CD4-positive, CD25-positive, alpha-beta regulatory T cell (primary cell): ENCODE measurements at regions not wholly inside any gene's neighbourhood (a gene's known extent, or its start where the extent isn't known, plus 50 kb on each side); places are given as distances from the start of the nearest gene placed in this dataset.

ENCODE experiments used
- ATAC-seq, 2 donors: fragments of 150-1000 bp; cut with Tn5 transposase; one replicate each; pipeline ENCODE4 v1.10.0; 2021; ENCODE audit warnings: low read depth in 2 of 2, moderate number of reproducible peaks in 2 of 2, moderate library complexity in 1 of 2
- DNase-seq, 3 donors: peaks; one replicate each; pipeline versions ENCODE4 v3.0.0 to v3.0.0-alpha.2; 2012 to 2022; ENCODE audit warnings: mixed read lengths in 1 of 3
- H3K27ac ChIP-seq: one replicate; pipeline ENCODE4 v1.7.0; 2013; ENCODE audit warnings: mild to moderate bottlenecking, low read length; ENCODE audit not compliant: insufficient read depth, poor library complexity, severe bottlenecking
- H3K27me3 ChIP-seq: one replicate; pipeline ENCODE4 v1.7.0; 2013; ENCODE audit warnings: low read length; ENCODE audit not compliant: control insufficient read depth, insufficient read depth
- H3K36me3 ChIP-seq: one replicate; pipeline ENCODE4 v1.7.0; 2013; ENCODE audit warnings: mild to moderate bottlenecking, low read length, moderate library complexity; ENCODE audit not compliant: control insufficient read depth, insufficient read depth
- H3K4me1 ChIP-seq: 2 replicates; pipeline ENCODE4 v1.7.0; 2013; ENCODE audit warnings: mild to moderate bottlenecking, low read length; ENCODE audit not compliant: insufficient read depth, control insufficient read depth, poor library complexity, severe bottlenecking
- H3K4me3 ChIP-seq: one replicate; pipeline ENCODE4 v1.7.0; 2013; ENCODE audit warnings: low read depth, mild to moderate bottlenecking, low read length, moderate library complexity
- H3K9me3 ChIP-seq, 2 experiments: 1 replicate in 1 of 2; 2 replicates in 1 of 2; pipeline ENCODE4 v1.7.0; 2013; ENCODE audit warnings: low read length in 2 of 2, mild to moderate bottlenecking in 1 of 2, moderate library complexity in 1 of 2; ENCODE audit not compliant: control insufficient read depth in 2 of 2
- H3K27ac Mint-ChIP-seq, 3 donors: one replicate each; pipeline ENCODE4 v1.8.0; 2020 to 2022; ENCODE audit warnings: mild to moderate bottlenecking in 3 of 3, mixed read lengths in 3 of 3, moderate library complexity in 2 of 3
- H3K27me3 Mint-ChIP-seq: one replicate; pipeline ENCODE4 v1.8.0; 2022; ENCODE audit warnings: mild to moderate bottlenecking, mixed read lengths
- H3K36me3 Mint-ChIP-seq: one replicate; pipeline ENCODE4 v1.8.0; 2020; ENCODE audit warnings: mixed read lengths
- H3K4me1 Mint-ChIP-seq, 4 donors: one replicate each; pipeline ENCODE4 v1.8.0; 2020 to 2022; ENCODE audit warnings: mixed read lengths in 4 of 4, mild to moderate bottlenecking in 1 of 4
- H3K4me3 Mint-ChIP-seq, 4 donors: one replicate each; pipeline ENCODE4 v1.8.0; 2020 to 2022; ENCODE audit warnings: mild to moderate bottlenecking in 4 of 4, mixed read lengths in 4 of 4, moderate library complexity in 3 of 4
- H3K9me3 Mint-ChIP-seq, 7 donors: one replicate each; pipeline ENCODE4 v1.8.0; 2020 to 2022; ENCODE audit warnings: mixed read lengths in 7 of 7, mild to moderate bottlenecking in 3 of 7, moderate library complexity in 2 of 7

GRCh38 chr1:115469703-115470476 is 131.8 kb upstream of the NGF start:
- Mint-ChIP-seq H3K9me3 (peaks cover 0 to 2% (median 0%) of the 10 kb centered on the region in 7 donors), H3K4me3 (no peak overlapping the region), H3K27ac (no peak overlapping the region), H3K36me3 (no peaks in the 10 kb centered on the region), H3K4me1 (peaks cover 0 to 2% (median under 1%) of the 10 kb centered on the region in 4 donors), H3K27me3 (peaks cover 4% of the 10 kb centered on the region)
- Histone ChIP-seq H3K27ac (no peak overlapping the region), H3K36me3 (no peaks in the 10 kb centered on the region), H3K9me3 (no peaks in the 10 kb centered on the region), H3K27me3 (no peaks in the 10 kb centered on the region), H3K4me3 (no peak overlapping the region), H3K4me1 (no peaks in the 10 kb centered on the region)
- ATAC-seq: no peak
- peak in 1 of 3 donors; percentile 6 for DNase-seq

DNA sequence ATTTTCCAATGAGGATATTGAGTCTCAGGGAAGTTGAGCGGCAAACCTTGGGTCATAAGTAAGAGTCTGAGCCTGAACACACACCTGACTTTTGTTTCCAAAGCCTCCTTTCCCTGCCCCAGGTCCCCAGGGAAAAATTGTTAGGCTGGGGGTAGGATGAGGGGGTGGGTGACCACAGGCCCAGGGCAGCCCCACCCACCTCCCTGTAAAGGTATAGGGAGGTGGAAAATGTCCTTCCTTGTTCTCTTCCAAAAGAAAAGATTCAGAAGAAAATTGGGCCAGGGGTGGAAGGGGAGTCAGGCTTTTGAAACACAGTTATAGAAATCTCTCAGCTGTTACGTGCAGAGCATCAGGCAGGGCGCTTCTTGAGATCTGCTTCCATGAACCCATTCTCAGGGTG is 129.7 kb upstream of the NGF start:
- H3K27ac ChIP-seq: no peak overlapping the region
- H3K4me1 Mint-ChIP-seq: peaks cover 0 to 2% (median under 1%) of the 10 kb centered on the region in 4 donors
- H3K4me3 Mint-ChIP-seq: no peak overlapping the region
- no peaks in the 10 kb centered on the region for H3K4me1 ChIP-seq
- no peak overlapping the region for H3K4me3 ChIP-seq
- H3K9me3 Mint-ChIP-seq: peaks cover 0 to 2% (median 0%) of the 10 kb centered on the region in 7 donors
- H3K27me3 ChIP-seq: no peaks in the 10 kb centered on the region
- DNase-seq (no peak), ATAC-seq (no peak)
- H3K27me3 Mint-ChIP-seq: peaks cover 4% of the 10 kb centered on the region
- H3K36me3 Mint-ChIP-seq: no peaks in the 10 kb centered on the region
- H3K36me3 ChIP-seq: no peaks in the 10 kb centered on the region
- no peaks in the 10 kb centered on the region for H3K9me3 ChIP-seq
- H3K27ac Mint-ChIP-seq: no peak overlapping the region

GRCh38 chr1:115467196-115467595 is 129.1 kb upstream of the NGF start:
- DNase-seq: no peak
- Histone ChIP-seq H3K9me3 (no peaks in the 10 kb centered on the region), H3K27ac (no peak overlapping the region), H3K4me3 (no peak overlapping the region), H3K4me1 (no peaks in the 10 kb centered on the region), H3K36me3 (no peaks in the 10 kb centered on the region), H3K27me3 (no peaks in the 10 kb centered on the region)
- Mint-ChIP-seq H3K36me3 (no peaks in the 10 kb centered on the region), H3K27ac (no peak overlapping the region), H3K27me3 (no peaks in the 10 kb centered on the region), H3K9me3 (peaks cover 0 to 2% (median 0%) of the 10 kb centered on the region in 7 donors), H3K4me3 (no peak overlapping the region), H3K4me1 (peaks cover 0 to 2% (median under 1%) of the 10 kb centered on the region in 4 donors)
- ATAC-seq: no peak

- no peaks in the 10 kb centered on the region for H3K27me3 ChIP-seq
- Mint-ChIP-seq H3K4me1 (peaks cover 0 to 2% (median under 1%) of the 10 kb centered on the region in 4 donors), H3K9me3 (peaks cover 0 to 2% (median 0%) of the 10 kb centered on the region in 7 donors), H3K27me3 (no peaks in the 10 kb centered on the region), H3K36me3 (no peaks in the 10 kb centered on the region), H3K27ac (no peak overlapping the region), H3K4me3 (no peak overlapping the region)
- H3K4me1 ChIP-seq: no peaks in the 10 kb centered on the region
- ATAC-seq (no peak), DNase-seq (no peak)
- no peaks in the 10 kb centered on the region for H3K9me3 ChIP-seq
- H3K36me3 ChIP-seq: no peaks in the 10 kb centered on the region
- no peak overlapping the region for H3K4me3 ChIP-seq
- no peak overlapping the region for H3K27ac ChIP-seq
Measured at GRCh38 chr1:115466433-115466832, 128.4 kb upstream of the NGF start.

DNA sequence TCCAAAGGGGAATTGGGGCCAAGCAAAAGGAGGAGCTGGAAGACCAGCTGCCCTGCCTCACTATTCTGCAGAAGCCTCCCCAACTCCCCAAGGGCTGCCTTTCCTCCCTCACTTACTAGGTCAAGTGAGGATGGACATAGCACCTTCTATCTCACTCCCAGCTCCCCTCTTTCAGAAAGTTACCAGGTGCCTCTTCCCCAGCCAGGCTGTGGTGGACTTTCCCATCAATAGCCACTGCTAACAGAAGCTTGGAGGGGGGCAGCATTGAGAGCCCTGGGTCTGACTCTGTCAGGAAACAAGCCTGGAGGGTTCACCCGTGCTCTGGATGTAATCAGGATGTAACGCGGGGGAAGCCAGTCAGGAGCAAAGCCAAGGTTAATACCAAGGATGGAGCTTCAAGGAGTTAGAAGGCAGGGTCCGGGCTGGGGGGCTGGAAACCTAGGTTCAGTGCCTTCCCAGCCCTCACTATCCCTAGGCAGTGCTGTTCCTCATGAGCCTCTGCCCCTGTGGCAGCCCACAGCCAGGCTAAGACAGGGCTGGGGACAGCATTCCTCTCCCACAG is 127.8 kb upstream of the NGF start:
- Mint-ChIP-seq H3K4me3 (no peak overlapping the region), H3K27me3 (no peaks in the 10 kb centered on the region), H3K36me3 (no peaks in the 10 kb centered on the region), H3K9me3 (peaks cover 0 to 2% (median 0%) of the 10 kb centered on the region in 7 donors), H3K4me1 (peaks cover 0 to 2% (median under 1%) of the 10 kb centered on the region in 4 donors), H3K27ac (no peak overlapping the region)
- DNase-seq: no peak
- Histone ChIP-seq H3K4me3 (no peak overlapping the region), H3K36me3 (no peaks in the 10 kb centered on the region), H3K27ac (no peak overlapping the region), H3K9me3 (no peaks in the 10 kb centered on the region), H3K4me1 (no peaks in the 10 kb centered on the region), H3K27me3 (no peaks in the 10 kb centered on the region)
- no peak for ATAC-seq

DNA sequence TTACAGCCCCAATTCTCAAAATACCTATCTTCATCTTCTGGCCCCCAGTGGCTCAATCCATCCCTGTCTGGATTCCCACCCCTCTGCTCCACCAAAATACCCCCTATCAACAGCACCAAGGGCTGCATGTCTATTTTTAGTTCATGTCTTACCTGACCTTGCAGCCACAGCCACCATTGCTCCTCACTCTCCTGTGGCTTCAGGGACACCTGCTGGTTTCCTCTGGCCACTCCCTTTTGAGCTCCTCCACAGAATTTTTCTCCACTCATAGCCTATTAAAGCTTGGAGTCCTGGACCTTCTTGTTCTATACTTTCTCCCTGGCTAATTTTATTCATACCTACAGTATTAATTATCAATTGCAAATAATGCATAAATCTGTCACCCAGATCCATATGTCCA is 125.3 kb upstream of the NGF start:
- Histone ChIP-seq H3K27me3 (no peaks in the 10 kb centered on the region), H3K27ac (no peak overlapping the region), H3K4me1 (no peaks in the 10 kb centered on the region), H3K4me3 (no peak overlapping the region), H3K9me3 (no peaks in the 10 kb centered on the region), H3K36me3 (no peaks in the 10 kb centered on the region)
- no peaks in the 10 kb centered on the region for H3K9me3 Mint-ChIP-seq
- no peaks in the 10 kb centered on the region for H3K36me3 Mint-ChIP-seq
- DNase-seq: no peak
- ATAC-seq: no peak
- H3K27ac Mint-ChIP-seq: no peak overlapping the region
- no peak overlapping the region for H3K4me3 Mint-ChIP-seq
- no peaks in the 10 kb centered on the region for H3K27me3 Mint-ChIP-seq
- no peaks in the 10 kb centered on the region for H3K4me1 Mint-ChIP-seq

DNA sequence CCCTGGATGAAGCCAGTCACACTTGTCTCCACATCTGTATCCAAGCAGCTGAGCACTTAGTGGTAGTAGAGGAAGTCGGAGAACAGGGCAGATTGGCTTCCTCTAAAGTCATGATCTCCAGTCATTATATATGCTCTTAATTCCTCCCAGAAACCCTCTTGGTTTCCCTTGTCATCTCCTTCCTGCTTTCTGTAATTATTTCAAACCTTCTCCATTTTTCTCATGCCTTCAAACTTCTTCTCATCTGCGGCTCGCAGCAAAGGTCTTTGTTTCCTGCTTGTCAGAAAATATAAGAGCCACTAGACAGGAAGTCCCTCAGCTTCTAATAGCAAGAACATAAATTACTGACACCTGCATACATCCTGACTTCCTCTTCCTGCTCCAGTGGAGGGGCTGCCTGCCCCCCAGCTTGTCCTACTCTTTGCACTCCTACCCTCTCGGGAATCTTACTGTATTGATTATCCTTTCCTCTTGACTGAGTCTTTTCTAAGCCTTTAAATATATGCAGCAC is 124.6 kb upstream of the NGF start:
- no peaks in the 10 kb centered on the region for H3K9me3 ChIP-seq
- no peaks in the 10 kb centered on the region for H3K4me1 ChIP-seq
- no peaks in the 10 kb centered on the region for H3K27me3 ChIP-seq
- H3K4me3 ChIP-seq: peak overlapping the region; percentile 7
- Mint-ChIP-seq H3K27me3 (no peaks in the 10 kb centered on the region), H3K27ac (no peak overlapping the region), H3K36me3 (no peaks in the 10 kb centered on the region), H3K4me3 (no peak overlapping the region), H3K9me3 (no peaks in the 10 kb centered on the region), H3K4me1 (no peaks in the 10 kb centered on the region)
- no peak overlapping the region for H3K27ac ChIP-seq
- no peak for ATAC-seq
- peak in 1 of 3 donors; percentile 30 for DNase-seq
- H3K36me3 ChIP-seq: no peaks in the 10 kb centered on the region

DNA sequence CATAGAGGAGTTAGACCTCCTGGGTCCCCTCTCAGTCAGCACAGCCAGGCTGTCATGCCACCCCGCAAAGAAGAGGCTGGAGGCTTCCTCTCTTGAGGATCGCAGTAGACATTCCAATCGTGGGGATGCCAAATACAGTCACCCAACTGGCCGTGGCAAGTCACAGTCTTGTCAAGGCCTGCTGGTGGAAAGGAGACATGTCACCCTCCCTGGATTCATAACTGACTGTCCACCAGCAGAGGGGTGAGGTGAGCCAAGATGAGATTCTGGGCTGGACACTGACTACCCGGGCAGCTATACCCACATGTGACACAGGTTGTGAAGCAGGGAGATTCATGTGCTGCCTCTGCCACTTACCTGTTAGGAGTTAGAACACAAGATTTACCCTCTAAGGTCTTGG is 123.5 kb upstream of the NGF start:
- Histone ChIP-seq H3K27me3 (no peaks in the 10 kb centered on the region), H3K4me3 (no peak overlapping the region), H3K36me3 (no peaks in the 10 kb centered on the region), H3K4me1 (no peaks in the 10 kb centered on the region), H3K9me3 (no peaks in the 10 kb centered on the region), H3K27ac (no peak overlapping the region)
- Mint-ChIP-seq H3K27me3 (no peaks in the 10 kb centered on the region), H3K27ac (no peak overlapping the region), H3K36me3 (no peaks in the 10 kb centered on the region), H3K4me3 (no peak overlapping the region), H3K9me3 (no peaks in the 10 kb centered on the region), H3K4me1 (no peaks in the 10 kb centered on the region)
- ATAC-seq (no peak), DNase-seq (no peak)
